ENCODE measurements at regions not wholly inside any gene's neighbourhood (a gene's known extent, or its start where the extent isn't known, plus 50 kb on each side); places are given as distances from the start of the nearest gene placed in this dataset.

- no peak for DNase-seq
Measured at GRCh38 chr10:2733278-2733963, 333.9 kb upstream of the PFKP start.

- no peak for DNase-seq
Measured at GRCh38 chr10:2731940-2732339, 335.4 kb upstream of the PFKP start.

- DNase-seq = no peak
Measured at GRCh38 chr10:2729197-2729596, 338.2 kb upstream of the PFKP start.

GRCh38 chr10:2728087-2728486, 339.3 kb upstream of the PFKP start:
- DNase-seq = no peak

- no peak for DNase-seq
Measured at GRCh38 chr10:2716596-2716995, 350.8 kb upstream of the PFKP start.

GRCh38 chr10:2714597-2714996, 352.8 kb upstream of the PFKP start:
- DNase-seq = no peak

- DNase-seq = no peak
Measured at GRCh38 chr10:2703953-2704352, 363.4 kb upstream of the PFKP start.

- no peak for DNase-seq
Measured at GRCh38 chr10:2701802-2702201, 365.5 kb upstream of the PFKP start.

- no peak for DNase-seq
Measured at GRCh38 chr10:2700626-2701305, 366.6 kb upstream of the PFKP start.

- DNase-seq = no peak
Measured at GRCh38 chr10:2688958-2689357, 378.4 kb upstream of the PFKP start.

- no peak for DNase-seq
Measured at GRCh38 chr10:2686691-2687090, 380.7 kb upstream of the PFKP start.

GRCh38 chr10:2682491-2682890, 384.9 kb upstream of the PFKP start:
- DNase-seq = peak; percentile 35

- DNase-seq = no peak
Measured at GRCh38 chr10:2681891-2682290, 385.5 kb upstream of the PFKP start.

GRCh38 chr10:2680821-2681220, 386.5 kb upstream of the PFKP start:
- no peak for DNase-seq

- DNase-seq = no peak
Measured at GRCh38 chr10:2679646-2680045, 387.7 kb upstream of the PFKP start.

GRCh38 chr10:2676455-2676854, 390.9 kb upstream of the PFKP start:
- DNase-seq = no peak

- no peak for DNase-seq
Measured at GRCh38 chr10:2674451-2674850, 392.9 kb upstream of the PFKP start.

GRCh38 chr10:2670864-2671263, 396.5 kb upstream of the PFKP start:
- DNase-seq = no peak

GRCh38 chr10:2665772-2666171, 401.6 kb upstream of the PFKP start:
- no peak for DNase-seq

GRCh38 chr10:2660276-2660675, 407.1 kb upstream of the PFKP start:
- no peak for DNase-seq

- DNase-seq = no peak
Measured at GRCh38 chr10:2659660-2660209, 407.6 kb upstream of the PFKP start.

- no peak for DNase-seq
Measured at GRCh38 chr10:2658780-2659179, 408.6 kb upstream of the PFKP start.

- no peak for DNase-seq
Measured at GRCh38 chr10:2650328-2650727, 417.0 kb upstream of the PFKP start.

GRCh38 chr10:2641028-2641427, 426.3 kb upstream of the PFKP start:
- DNase-seq = no peak
